Fibroblast of lung (primary cell): ENCODE measurements at regions not wholly inside any gene's neighbourhood (a gene's known extent, or its start where the extent isn't known, plus 50 kb on each side); places are given as distances from the start of the nearest gene placed in this dataset.

Experiments
- DNase-seq, 2 donors: peaks; one replicate each; pipeline versions ENCODE4 v3.0.0 to v3.0.0-alpha.2; 2010; ENCODE audit warnings: low read depth in 2 of 2
- H2AFZ ChIP-seq: 2 replicates; pipeline ENCODE4 v1.5.1; 2012; ENCODE audit warnings: low read length, control low read depth, inconsistent platforms
- H3K27ac ChIP-seq: 2 replicates; pipeline ENCODE4 v1.5.1; 2011; ENCODE audit warnings: low read length, control low read depth; ENCODE audit not compliant: insufficient read depth
- H3K27me3 ChIP-seq: 2 replicates; pipeline ENCODE4 v1.5.1; 2011; ENCODE audit warnings: mild to moderate bottlenecking, low read length; ENCODE audit not compliant: control insufficient read depth, insufficient read depth
- H3K36me3 ChIP-seq: 2 replicates; pipeline ENCODE4 v1.5.1; 2011; ENCODE audit warnings: low read length; ENCODE audit not compliant: control insufficient read depth, insufficient read depth
- H3K4me1 ChIP-seq: 2 replicates; pipeline ENCODE4 v1.5.1; 2011; ENCODE audit warnings: low read length; ENCODE audit not compliant: control insufficient read depth, insufficient read depth; ENCODE audit errors: extremely low read depth
- H3K4me2 ChIP-seq: 2 replicates; pipeline ENCODE4 v1.5.1; 2011; ENCODE audit warnings: low read length, control low read depth; ENCODE audit not compliant: insufficient read depth; ENCODE audit errors: extremely low read depth
- H3K4me3 ChIP-seq, 4 experiments: fragments of 200-600 bp in 1 of 4; sonication (generic) in 1 of 4; replicated peaks in 1 of 4; 2 replicates each; pipeline ENCODE4 v1.5.1; 2011 to 2016; ENCODE audit warnings: low read length in 4 of 4, low read depth in 3 of 4, mild to moderate bottlenecking in 3 of 4, control low read depth in 2 of 4, inconsistent platforms in 1 of 4, mixed read lengths in 1 of 4; ENCODE audit not compliant: insufficient read depth in 1 of 4; ENCODE audit errors: control extremely low read depth in 1 of 4
- H3K79me2 ChIP-seq: 2 replicates; pipeline ENCODE4 v1.5.1; 2012; ENCODE audit warnings: mild to moderate bottlenecking, low read length, inconsistent platforms; ENCODE audit not compliant: control insufficient read depth, insufficient read depth
- H3K9ac ChIP-seq: 2 replicates; pipeline ENCODE4 v1.5.1; 2011; ENCODE audit warnings: mild to moderate bottlenecking, low read length, control low read depth; ENCODE audit not compliant: insufficient read depth
- H3K9me3 ChIP-seq: 2 replicates; pipeline ENCODE4 v1.5.1; 2012; ENCODE audit warnings: low read depth, low read length; ENCODE audit not compliant: control insufficient read depth, insufficient read depth
- H4K20me1 ChIP-seq: 2 replicates; pipeline ENCODE4 v1.5.1; 2011; ENCODE audit warnings: low read length; ENCODE audit not compliant: control insufficient read depth, insufficient read depth; ENCODE audit errors: extremely low read depth
- EZH2 ChIP-seq: IDR thresholded peaks from 2 replicates; pipeline ENCODE4 v1.5.1; 2012; ENCODE audit warnings: low read length, control low read depth, mild to moderate bottlenecking; ENCODE audit errors: missing control alignments
- TF ChIP-seq, protein P1 (sequence below), 2 donors: IDR thresholded peaks in 1 of 2; conservative IDR thresholded peaks in 1 of 2; 1 replicate in 1 of 2; 2 replicates in 1 of 2; pipeline ENCODE4 v1.5.1; 2011 to 2012; ENCODE audit warnings: low read length in 2 of 2, control low read depth in 1 of 2, inconsistent platforms in 1 of 2, low read depth in 1 of 2, mild to moderate bottlenecking in 1 of 2

DNA sequence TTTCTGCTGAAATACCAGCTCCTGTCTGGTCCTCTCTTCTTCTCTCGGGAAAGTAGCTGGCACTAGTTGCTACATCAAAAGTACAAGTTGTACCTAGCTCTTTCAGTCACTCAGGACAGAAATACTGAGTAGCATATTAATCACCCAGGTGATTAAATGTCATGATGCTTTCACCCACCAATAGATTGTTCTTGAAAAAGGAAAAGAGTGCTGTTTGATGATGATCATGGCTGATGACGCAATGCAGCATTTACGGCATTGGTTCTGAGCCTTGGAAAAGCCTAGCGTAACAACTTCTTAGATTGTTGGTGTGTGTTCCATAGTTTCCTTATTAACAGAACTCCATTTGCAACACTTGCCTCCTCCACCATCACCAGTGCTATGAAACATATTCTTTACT lies 190.7 kb downstream of the CDH7 start:
- Histone ChIP-seq H3K79me2 (no peaks in the 10 kb centered on the region), H2AFZ (no peak overlapping the region), H3K9me3 (no peaks in the 10 kb centered on the region), H3K27ac (no peak overlapping the region), H3K36me3 (no peaks in the 10 kb centered on the region), H3K27me3 (no peaks in the 10 kb centered on the region), H3K4me1 (no peaks in the 10 kb centered on the region), H3K4me3 (no peak overlapping the region), H4K20me1 (no peaks in the 10 kb centered on the region), H3K4me2 (no peak overlapping the region), H3K9ac (no peak overlapping the region)
- TF ChIP-seq, protein P1, sequence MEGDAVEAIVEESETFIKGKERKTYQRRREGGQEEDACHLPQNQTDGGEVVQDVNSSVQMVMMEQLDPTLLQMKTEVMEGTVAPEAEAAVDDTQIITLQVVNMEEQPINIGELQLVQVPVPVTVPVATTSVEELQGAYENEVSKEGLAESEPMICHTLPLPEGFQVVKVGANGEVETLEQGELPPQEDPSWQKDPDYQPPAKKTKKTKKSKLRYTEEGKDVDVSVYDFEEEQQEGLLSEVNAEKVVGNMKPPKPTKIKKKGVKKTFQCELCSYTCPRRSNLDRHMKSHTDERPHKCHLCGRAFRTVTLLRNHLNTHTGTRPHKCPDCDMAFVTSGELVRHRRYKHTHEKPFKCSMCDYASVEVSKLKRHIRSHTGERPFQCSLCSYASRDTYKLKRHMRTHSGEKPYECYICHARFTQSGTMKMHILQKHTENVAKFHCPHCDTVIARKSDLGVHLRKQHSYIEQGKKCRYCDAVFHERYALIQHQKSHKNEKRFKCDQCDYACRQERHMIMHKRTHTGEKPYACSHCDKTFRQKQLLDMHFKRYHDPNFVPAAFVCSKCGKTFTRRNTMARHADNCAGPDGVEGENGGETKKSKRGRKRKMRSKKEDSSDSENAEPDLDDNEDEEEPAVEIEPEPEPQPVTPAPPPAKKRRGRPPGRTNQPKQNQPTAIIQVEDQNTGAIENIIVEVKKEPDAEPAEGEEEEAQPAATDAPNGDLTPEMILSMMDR (conservative IDR thresholded peaks at IDR 0.05 in 1 of 2, IDR thresholded peaks at IDR 0.05 in 1 of 2; ENCODE audit: low read depth in 1 of 2, low read length in 2 of 2) = no peak
- TF ChIP-seq EZH2 = no peak
- no peak for DNase-seq
